ENCODE measurements at regions not wholly inside any gene's neighbourhood (a gene's known extent, or its start where the extent isn't known, plus 50 kb on each side); places are given as distances from the start of the nearest gene placed in this dataset.

GRCh38 chr3:39752019-39752637 lies 57.3 kb upstream of the MYRIP start:
- DNase-seq = no peak

- no peak for DNase-seq
Observed at GRCh38 chr3:39752751-39753150, 56.7 kb upstream of the MYRIP start.

- DNase-seq = no peak
Observed at GRCh38 chr3:39753391-39753790, 56.0 kb upstream of the MYRIP start.

- no peak for DNase-seq
Observed at GRCh38 chr3:39754549-39754948, 54.9 kb upstream of the MYRIP start.

- DNase-seq = no peak
Observed at GRCh38 chr3:39755100-39755499, 54.3 kb upstream of the MYRIP start.

- DNase-seq = no peak
Observed at GRCh38 chr3:39757307-39757706, 52.1 kb upstream of the MYRIP start.
